MCF 10A (cell line): ENCODE measurements at regions not wholly inside any gene's neighbourhood (a gene's known extent, or its start where the extent isn't known, plus 50 kb on each side); places are given as distances from the start of the nearest gene placed in this dataset.

Source experiments
- BruUV-seq: library from RNA; stranded (reverse); fragments of 400-500 nt; replicated peaks from 2 replicates; lab custom pipeline; 2021; lab: Mats Ljungman, UMichigan
- CTCF ChIA-PET: fragments of 300-600 bp; sonication (Branson Sonifier 250); formaldehyde crosslinking; extraction: SDS; loops from one replicate; lab custom pipeline; 2021; ENCODE audit warnings: antibody characterized with exemption, inconsistent platforms; lab: Yijun Ruan, JAX
- POLR2A ChIA-PET: fragments of 300-600, 350-650 bp; sonication (Branson Sonifier 250); formaldehyde crosslinking; extraction: SDS; loops from one replicate; lab custom pipeline; 2020; ENCODE audit warnings: antibody characterized with exemption, inconsistent platforms; lab: Yijun Ruan, JAX
- DNase-seq: peaks from one replicate; pipeline ENCODE4 v3.0.0-alpha.2; 2018; ENCODE audit not compliant: unreplicated experiment
- H3K27ac Mint-ChIP-seq: one replicate; pipeline ENCODE4 v1.8.0; 2022; ENCODE audit warnings: mild to moderate bottlenecking, low read depth, mixed read lengths; ENCODE audit not compliant: unreplicated experiment
- H3K27me3 Mint-ChIP-seq: one replicate; pipeline ENCODE4 v1.8.0; 2022; ENCODE audit warnings: mixed read lengths; ENCODE audit not compliant: insufficient read depth, unreplicated experiment
- H3K36me3 Mint-ChIP-seq: one replicate; pipeline ENCODE4 v1.8.0; 2022; ENCODE audit warnings: mild to moderate bottlenecking, moderate library complexity, mixed read lengths; ENCODE audit not compliant: insufficient read depth, unreplicated experiment
- H3K4me1 Mint-ChIP-seq: one replicate; pipeline ENCODE4 v1.8.0; 2022; ENCODE audit warnings: mixed read lengths; ENCODE audit not compliant: insufficient read depth, unreplicated experiment
- H3K4me3 Mint-ChIP-seq: one replicate; pipeline ENCODE4 v1.8.0; 2022; ENCODE audit warnings: mild to moderate bottlenecking, moderate library complexity, mixed read lengths; ENCODE audit not compliant: unreplicated experiment
- H3K9me3 Mint-ChIP-seq: one replicate; pipeline ENCODE4 v1.8.0; 2022; ENCODE audit warnings: mixed read lengths; ENCODE audit not compliant: unreplicated experiment
- CTCF ChIP-seq: fragments of 200-600 bp; IDR thresholded peaks from one replicate; pipeline ENCODE4 v1.8.0; 2022; ENCODE audit warnings: antibody characterized with exemption, mild to moderate bottlenecking; ENCODE audit not compliant: unreplicated experiment
- intact Hi-C: fragments of 100-400 bp; cut with micrococcal nuclease; formaldehyde crosslinking; loops from 2 replicates; pipeline ENCODE4 v1.14.1; 2022

DNA sequence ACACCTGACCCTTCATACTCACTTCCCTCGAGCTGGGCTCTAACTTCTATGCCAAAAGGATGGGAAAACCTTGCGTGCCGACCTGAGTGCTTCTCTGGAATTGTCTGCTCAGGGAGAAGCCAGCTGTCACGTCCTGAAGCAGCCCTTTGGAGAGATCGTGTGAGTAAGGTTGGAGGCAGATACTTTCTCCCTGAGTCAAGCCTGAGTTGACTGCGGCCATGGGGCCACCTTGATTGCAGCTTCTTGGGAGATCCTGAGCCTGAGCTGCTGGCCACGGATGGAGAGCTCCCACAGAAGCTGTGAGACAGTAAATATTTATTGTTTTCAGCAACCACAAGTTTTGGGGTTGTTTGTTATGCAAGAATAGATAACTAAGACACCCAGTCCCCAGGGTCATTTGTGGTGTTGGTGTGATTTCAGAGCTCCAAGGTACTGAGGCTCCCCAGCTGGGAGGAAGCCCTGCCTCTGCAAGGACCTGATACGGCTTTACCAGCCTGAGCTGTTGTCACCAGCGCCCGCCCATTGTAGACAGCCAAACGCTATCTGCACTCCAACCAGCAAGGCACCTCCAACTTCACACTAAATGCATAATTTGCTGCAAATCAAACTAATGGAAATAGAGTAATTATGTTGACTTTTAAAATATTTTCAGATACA, 531.6 kb downstream of the PTPRU start:
- Mint-ChIP-seq H3K27me3 (peaks cover 70% of the 10 kb centered on the region), H3K36me3 (no peaks in the 10 kb centered on the region), H3K27ac (no peak overlapping the region), H3K4me1 (no peaks in the 10 kb centered on the region), H3K9me3 (no peaks in the 10 kb centered on the region), H3K4me3 (no peak overlapping the region)
- ChIA-PET CTCF (no interaction called here), POLR2A (no interaction called here)
- no peak for DNase-seq
- intact Hi-C loops = no loop called here
- TF ChIP-seq CTCF = no peak
- no TSS peak for BruUV-seq

DNA sequence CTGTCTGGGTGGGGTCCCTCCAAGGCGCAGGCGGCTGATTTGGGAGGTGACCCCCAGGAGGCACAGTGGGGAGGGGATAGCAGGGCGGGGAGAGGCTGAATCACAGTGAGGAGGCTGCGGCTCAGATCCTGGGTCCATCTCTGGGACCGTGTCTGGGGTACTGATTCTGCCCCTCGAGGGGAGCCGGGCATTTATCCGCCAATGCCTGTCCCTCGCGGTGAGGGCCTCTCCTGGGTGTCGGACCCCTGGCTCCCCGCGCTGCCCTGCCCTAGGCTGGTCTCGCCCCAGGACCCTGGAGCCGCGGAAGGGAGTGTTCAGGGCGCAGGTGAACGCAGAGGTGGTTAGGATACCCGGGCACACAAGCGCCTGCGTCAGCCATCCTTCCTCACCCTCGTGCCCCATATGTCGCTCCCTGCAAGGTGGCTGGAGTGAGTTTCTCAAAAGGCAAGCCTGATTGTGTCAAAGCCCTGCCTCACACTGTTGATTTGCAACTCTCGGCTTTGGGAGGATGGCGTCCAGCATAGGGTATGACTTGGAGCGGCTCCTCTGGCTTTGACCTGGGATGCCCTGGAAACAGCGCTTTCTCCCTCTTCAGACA, 530.9 kb downstream of the PTPRU start:
- intact Hi-C loops = no loop called here
- Mint-ChIP-seq H3K4me1 (no peaks in the 10 kb centered on the region), H3K9me3 (no peaks in the 10 kb centered on the region), H3K36me3 (no peaks in the 10 kb centered on the region), H3K27me3 (peaks cover 67% of the 10 kb centered on the region), H3K4me3 (no peak overlapping the region), H3K27ac (no peak overlapping the region)
- ChIA-PET POLR2A (no interaction called here), CTCF (no interaction called here)
- BruUV-seq = no TSS peak
- no peak for TF ChIP-seq CTCF
- no peak for DNase-seq

DNA sequence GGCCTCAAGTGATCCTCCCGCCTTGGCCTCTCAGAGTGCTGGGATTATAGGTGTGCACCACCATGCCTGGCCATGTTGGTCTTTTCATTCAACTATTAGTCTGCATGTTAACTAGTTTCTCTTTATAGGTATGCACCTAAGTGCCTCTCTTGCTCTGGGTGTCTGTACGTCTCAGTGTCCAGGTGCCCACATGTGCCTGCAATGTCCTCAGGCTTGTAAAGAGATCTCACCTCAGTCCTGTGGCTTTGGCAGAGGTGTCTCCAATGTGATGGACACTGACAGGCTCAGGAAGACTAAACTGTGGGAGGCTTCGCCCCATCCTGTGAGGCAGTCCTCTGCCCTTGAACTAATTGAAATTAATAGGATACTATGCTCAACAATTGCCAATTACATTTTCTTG, 526.3 kb downstream of the PTPRU start:
- no peaks in the 10 kb centered on the region for H3K4me1 Mint-ChIP-seq
- peaks cover 41% of the 10 kb centered on the region for H3K27me3 Mint-ChIP-seq
- CTCF ChIA-PET = no interaction called here
- no peak overlapping the region for H3K27ac Mint-ChIP-seq
- H3K9me3 Mint-ChIP-seq = no peaks in the 10 kb centered on the region
- no peak for DNase-seq
- no peak overlapping the region for H3K4me3 Mint-ChIP-seq
- POLR2A ChIA-PET = interaction anchor here (0.6 kb wide), 1 partner anchor 700 kb away, joined by 3 read pairs; no protein-coding TSS in a partner anchor
- intact Hi-C loops = no loop called here
- H3K36me3 Mint-ChIP-seq = no peaks in the 10 kb centered on the region
- TF ChIP-seq CTCF = no peak
- no TSS peak for BruUV-seq

GRCh38 chr1:29761159-29761928, 525.0 kb downstream of the PTPRU start:
- no TSS peak for BruUV-seq
- no peaks in the 10 kb centered on the region for H3K36me3 Mint-ChIP-seq
- no peaks in the 10 kb centered on the region for H3K9me3 Mint-ChIP-seq
- no peak overlapping the region for H3K27ac Mint-ChIP-seq
- no peak for DNase-seq
- CTCF ChIA-PET = no interaction called here
- H3K27me3 Mint-ChIP-seq = peaks cover 29% of the 10 kb centered on the region
- POLR2A ChIA-PET = no interaction called here
- no peak overlapping the region for H3K4me3 Mint-ChIP-seq
- TF ChIP-seq CTCF = no peak
- H3K4me1 Mint-ChIP-seq = no peaks in the 10 kb centered on the region
- intact Hi-C loops = no loop called here
